NCI-H1436 (cell line): ENCODE measurements at regions not wholly inside any gene's neighbourhood (a gene's known extent, or its start where the extent isn't known, plus 50 kb on each side); places are given as distances from the start of the nearest gene placed in this dataset.

ENCODE experiments used
- DNase-seq: peaks from one replicate; lab custom pipeline; 2025; lab: John Stamatoyannopoulos, UW

- DNase-seq = no peak
Measured at GRCh38 chr9:80550181-80550580, 978.4 kb downstream of the TLE4 start.

GRCh38 chr9:80547613-80548012, 975.8 kb downstream of the TLE4 start:
- DNase-seq = no peak

- no peak for DNase-seq
Measured at GRCh38 chr9:80540387-80540786, 968.6 kb downstream of the TLE4 start.

GRCh38 chr9:80538976-80539375, 967.2 kb downstream of the TLE4 start:
- DNase-seq = no peak

GRCh38 chr9:80522465-80522864, 950.7 kb downstream of the TLE4 start:
- no peak for DNase-seq

- DNase-seq = no peak
Measured at GRCh38 chr9:80521151-80521550, 949.4 kb downstream of the TLE4 start.

- no peak for DNase-seq
Measured at GRCh38 chr9:80520231-80520630, 948.5 kb downstream of the TLE4 start.

GRCh38 chr9:80518441-80518840, 946.7 kb downstream of the TLE4 start:
- no peak for DNase-seq

- DNase-seq = no peak
Measured at GRCh38 chr9:80516679-80517078, 944.9 kb downstream of the TLE4 start.

GRCh38 chr9:80509358-80509757, 937.6 kb downstream of the TLE4 start:
- DNase-seq = no peak

- no peak for DNase-seq
Measured at GRCh38 chr9:80507611-80508010, 935.8 kb downstream of the TLE4 start.

GRCh38 chr9:80504601-80505230, 933.0 kb downstream of the TLE4 start:
- no peak for DNase-seq

- no peak for DNase-seq
Measured at GRCh38 chr9:80503671-80504281, 932.0 kb downstream of the TLE4 start.

GRCh38 chr9:80502306-80502705, 930.5 kb downstream of the TLE4 start:
- no peak for DNase-seq

GRCh38 chr9:80501635-80502034, 929.9 kb downstream of the TLE4 start:
- DNase-seq = no peak

GRCh38 chr9:80500300-80500699, 928.5 kb downstream of the TLE4 start:
- no peak for DNase-seq

- DNase-seq = no peak
Measured at GRCh38 chr9:80498001-80498555, 926.3 kb downstream of the TLE4 start.

GRCh38 chr9:80496901-80497556, 925.3 kb downstream of the TLE4 start:
- no peak for DNase-seq

GRCh38 chr9:80493258-80493657, 921.5 kb downstream of the TLE4 start:
- no peak for DNase-seq

- no peak for DNase-seq
Measured at GRCh38 chr9:80492221-80492620, 920.5 kb downstream of the TLE4 start.

GRCh38 chr9:80491086-80491696, 919.4 kb downstream of the TLE4 start:
- DNase-seq = no peak

GRCh38 chr9:80489329-80489728, 917.6 kb downstream of the TLE4 start:
- DNase-seq = no peak
